CD14-positive monocyte (primary cell): ENCODE measurements at regions not wholly inside any gene's neighbourhood (a gene's known extent, or its start where the extent isn't known, plus 50 kb on each side); places are given as distances from the start of the nearest gene placed in this dataset.

Experiments
- DNase-seq, 3 donors: peaks; one replicate each; pipeline ENCODE4 v3.0.0-alpha.2; 2011 to 2022
- H2AFZ ChIP-seq: 2 replicates; pipeline ENCODE4 v1.6.0; 2012; ENCODE audit warnings: mild to moderate bottlenecking, low read depth, low read length, inconsistent platforms; ENCODE audit not compliant: insufficient read depth, poor library complexity, severe bottlenecking
- H3K27ac ChIP-seq, 2 donors: 1 replicate in 1 of 2; 2 replicates in 1 of 2; pipeline ENCODE4 v1.5.1; 2012 to 2013; ENCODE audit warnings: low read length in 2 of 2, control low read depth in 1 of 2, inconsistent platforms in 1 of 2, low read depth in 1 of 2, mild to moderate bottlenecking in 1 of 2
- H3K27me3 ChIP-seq, 2 donors: one replicate each; pipeline versions ENCODE4 v1.6.0 to v1.6.1; 2011 to 2013; ENCODE audit warnings: low read length in 2 of 2; ENCODE audit not compliant: control insufficient read depth in 2 of 2, insufficient read depth in 2 of 2
- H3K36me3 ChIP-seq, 2 donors: replicated peaks in 1 of 2; 1 replicate in 1 of 2; 2 replicates in 1 of 2; pipeline versions ENCODE4 v1.5.1 to v1.6.1; 2012 to 2013; ENCODE audit warnings: low read length in 2 of 2, control low read depth in 1 of 2, inconsistent platforms in 1 of 2, mild to moderate bottlenecking in 1 of 2; ENCODE audit not compliant: insufficient read depth in 2 of 2, control insufficient read depth in 1 of 2
- H3K4me1 ChIP-seq, 2 donors: 1 replicate in 1 of 2; 2 replicates in 1 of 2; pipeline versions ENCODE4 v1.5.1 to v1.6.1; 2012 to 2013; ENCODE audit warnings: low read length in 2 of 2, control low read depth in 1 of 2, inconsistent platforms in 1 of 2, mild to moderate bottlenecking in 1 of 2, moderate library complexity in 1 of 2; ENCODE audit not compliant: insufficient read depth in 2 of 2, control insufficient read depth in 1 of 2
- H3K4me2 ChIP-seq: replicated peaks from 2 replicates; pipeline ENCODE3; 2012; ENCODE audit warnings: low read length, moderate library complexity, mild to moderate bottlenecking; ENCODE audit not compliant: poor library complexity, severe bottlenecking; ENCODE audit errors: extremely low read depth
- H3K4me3 ChIP-seq, 3 experiments: fragments of 200-600 bp in 1 of 3; sonication (generic) in 1 of 3; replicated peaks in 1 of 3; 1 replicate in 2 of 3; 2 replicates in 1 of 3; pipeline ENCODE4 v1.5.1; 2011 to 2013; ENCODE audit warnings: low read length in 3 of 3, mild to moderate bottlenecking in 3 of 3, control low read depth in 2 of 3, low read depth in 2 of 3, inconsistent platforms in 1 of 3, moderate library complexity in 1 of 3
- H3K79me2 ChIP-seq: 2 replicates; pipeline ENCODE4 v1.6.0; 2012; ENCODE audit warnings: mild to moderate bottlenecking, control low read depth, inconsistent platforms, low read length, moderate library complexity; ENCODE audit not compliant: insufficient read depth
- H3K9ac ChIP-seq: 2 replicates; pipeline ENCODE4 v1.6.0; 2017; ENCODE audit warnings: low read length, mild to moderate bottlenecking; ENCODE audit not compliant: insufficient read depth, poor library complexity, severe bottlenecking
- H3K9me3 ChIP-seq, 2 donors: replicated peaks in 1 of 2; 1 replicate in 1 of 2; 2 replicates in 1 of 2; pipeline versions ENCODE4 v1.5.1 to v1.6.1; 2012 to 2013; ENCODE audit warnings: low read length in 2 of 2, control low read depth in 1 of 2; ENCODE audit not compliant: control insufficient read depth in 1 of 2, insufficient read depth in 1 of 2
- H4K20me1 ChIP-seq: 2 replicates; pipeline ENCODE4 v1.6.0; 2012; ENCODE audit warnings: mild to moderate bottlenecking, low read length, control low read depth, moderate library complexity; ENCODE audit not compliant: insufficient read depth
- H3K27ac Mint-ChIP-seq, 7 donors: one replicate each; pipeline ENCODE4 v1.8.0; 2020; ENCODE audit warnings: mild to moderate bottlenecking in 7 of 7, mixed read lengths in 7 of 7, moderate library complexity in 6 of 7, inconsistent platforms in 2 of 7
- H3K27me3 Mint-ChIP-seq, 3 donors: one replicate each; pipeline ENCODE4 v1.8.0; 2021 to 2022; ENCODE audit warnings: low read depth in 3 of 3, mild to moderate bottlenecking in 3 of 3, mixed read lengths in 3 of 3, moderate library complexity in 3 of 3, inconsistent platforms in 1 of 3
- H3K36me3 Mint-ChIP-seq, 2 donors: one replicate each; pipeline ENCODE4 v1.8.0; 2020; ENCODE audit warnings: mixed read lengths in 2 of 2, inconsistent platforms in 1 of 2, mild to moderate bottlenecking in 1 of 2
- H3K4me1 Mint-ChIP-seq: one replicate; pipeline ENCODE4 v1.8.0; 2020; ENCODE audit warnings: mild to moderate bottlenecking, mixed read lengths
- H3K4me3 Mint-ChIP-seq, 2 donors: one replicate each; pipeline ENCODE4 v1.8.0; 2020; ENCODE audit warnings: mild to moderate bottlenecking in 2 of 2, mixed read lengths in 2 of 2, moderate library complexity in 1 of 2
- H3K9me3 Mint-ChIP-seq, 7 donors: one replicate each; pipeline ENCODE4 v1.8.0; 2020 to 2022; ENCODE audit warnings: mixed read lengths in 7 of 7, mild to moderate bottlenecking in 6 of 7, moderate library complexity in 6 of 7, inconsistent platforms in 2 of 7
- WGBS: methylation state at CpG from one replicate; pipeline ENCODE4 v1.1.5; 2013; ENCODE audit warnings: missing lambda C conversion rate; ENCODE audit not compliant: insufficient coverage; 5-methylcytosine and 5-hydroxymethylcytosine counted together
- intact Hi-C, 2 donors: fragments of 100-400 bp; cut with micrococcal nuclease; formaldehyde crosslinking; loops; one replicate each; pipeline versions ENCODE4 v1.15.0 to v1.15.1; 2023
- TF ChIP-seq, protein P1 (sequence below): fragments of 200-600 bp; IDR thresholded peaks from one replicate; pipeline ENCODE4 v1.8.0; 2022; ENCODE audit warnings: antibody characterized with exemption, mild to moderate bottlenecking

- no CpG with 5 or more reads among the region's 3 CpGs for WGBS
- TF ChIP-seq, protein P1, sequence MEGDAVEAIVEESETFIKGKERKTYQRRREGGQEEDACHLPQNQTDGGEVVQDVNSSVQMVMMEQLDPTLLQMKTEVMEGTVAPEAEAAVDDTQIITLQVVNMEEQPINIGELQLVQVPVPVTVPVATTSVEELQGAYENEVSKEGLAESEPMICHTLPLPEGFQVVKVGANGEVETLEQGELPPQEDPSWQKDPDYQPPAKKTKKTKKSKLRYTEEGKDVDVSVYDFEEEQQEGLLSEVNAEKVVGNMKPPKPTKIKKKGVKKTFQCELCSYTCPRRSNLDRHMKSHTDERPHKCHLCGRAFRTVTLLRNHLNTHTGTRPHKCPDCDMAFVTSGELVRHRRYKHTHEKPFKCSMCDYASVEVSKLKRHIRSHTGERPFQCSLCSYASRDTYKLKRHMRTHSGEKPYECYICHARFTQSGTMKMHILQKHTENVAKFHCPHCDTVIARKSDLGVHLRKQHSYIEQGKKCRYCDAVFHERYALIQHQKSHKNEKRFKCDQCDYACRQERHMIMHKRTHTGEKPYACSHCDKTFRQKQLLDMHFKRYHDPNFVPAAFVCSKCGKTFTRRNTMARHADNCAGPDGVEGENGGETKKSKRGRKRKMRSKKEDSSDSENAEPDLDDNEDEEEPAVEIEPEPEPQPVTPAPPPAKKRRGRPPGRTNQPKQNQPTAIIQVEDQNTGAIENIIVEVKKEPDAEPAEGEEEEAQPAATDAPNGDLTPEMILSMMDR = no peak
- no peak overlapping the region for H3K4me3 Mint-ChIP-seq
Measured at GRCh38 chr6:112590326-112590725, 243.2 kb downstream of the RFPL4B start.

DNA sequence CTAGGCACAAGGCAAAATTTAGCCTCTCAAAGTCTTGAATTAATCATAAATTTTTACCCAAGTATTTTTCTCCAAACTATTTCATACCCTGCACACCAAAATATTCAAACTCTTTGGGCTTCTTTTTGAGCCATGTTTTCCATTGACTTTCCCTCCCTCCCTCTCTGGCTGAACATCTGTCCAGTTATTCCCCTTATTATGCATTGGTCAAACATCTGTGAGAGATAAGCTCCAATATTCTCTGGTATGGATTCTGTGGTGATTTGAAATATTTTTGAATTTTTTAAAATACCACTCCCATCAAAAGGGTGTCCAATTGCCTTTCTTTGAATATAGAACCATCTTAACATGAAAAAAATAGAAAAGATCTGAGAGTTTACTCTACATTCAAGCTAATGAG is 244.2 kb downstream of the RFPL4B start:
- Mint-ChIP-seq H3K27ac (no peak overlapping the region), H3K4me3 (no peak overlapping the region), H3K4me1 (no peaks in the 10 kb centered on the region), H3K27me3 (no peaks in the 10 kb centered on the region), H3K9me3 (peaks cover 0 to 7% (median 5%) of the 10 kb centered on the region in 7 donors), H3K36me3 (no peaks in the 10 kb centered on the region)
- Histone ChIP-seq H3K27me3 (no peaks in the 10 kb centered on the region), H3K9me3 (no peaks in the 10 kb centered on the region), H3K79me2 (no peaks in the 10 kb centered on the region), H3K36me3 (no peaks in the 10 kb centered on the region), H3K9ac (no peak overlapping the region), H4K20me1 (no peaks in the 10 kb centered on the region), H3K4me1 (no peaks in the 10 kb centered on the region), H3K4me2 (no peak overlapping the region), H2AFZ (no peak overlapping the region), H3K4me3 (no peak overlapping the region), H3K27ac (no peak overlapping the region)
- intact Hi-C loops = no loop called here
- DNase-seq = no peak
- TF ChIP-seq, protein P1 = no peak

More at GRCh38 chr6:112590326-112590725, 243.2 kb downstream of the RFPL4B start:
- Mint-ChIP-seq H3K36me3 (no peaks in the 10 kb centered on the region), H3K9me3 (peaks cover 2 to 9% (median 5%) of the 10 kb centered on the region in 7 donors), H3K27me3 (no peaks in the 10 kb centered on the region), H3K27ac (no peak overlapping the region), H3K4me1 (no peaks in the 10 kb centered on the region)
- no peak for DNase-seq
- H4K20me1 ChIP-seq = no peaks in the 10 kb centered on the region
- H3K4me3 ChIP-seq = no peak overlapping the region
- no peaks in the 10 kb centered on the region for H3K36me3 ChIP-seq
- H3K79me2 ChIP-seq = no peaks in the 10 kb centered on the region
- H3K9me3 ChIP-seq = no peaks in the 10 kb centered on the region
- H2AFZ ChIP-seq = no peak overlapping the region
- H3K4me2 ChIP-seq = no peak overlapping the region
- H3K27ac ChIP-seq = no peak overlapping the region
- H3K9ac ChIP-seq = no peak overlapping the region
- no peaks in the 10 kb centered on the region for H3K4me1 ChIP-seq
- no peaks in the 10 kb centered on the region for H3K27me3 ChIP-seq
- intact Hi-C loops = no loop called here
